ENCODE measurements at regions not wholly inside any gene's neighbourhood (a gene's known extent, or its start where the extent isn't known, plus 50 kb on each side); places are given as distances from the start of the nearest gene placed in this dataset.

DNA sequence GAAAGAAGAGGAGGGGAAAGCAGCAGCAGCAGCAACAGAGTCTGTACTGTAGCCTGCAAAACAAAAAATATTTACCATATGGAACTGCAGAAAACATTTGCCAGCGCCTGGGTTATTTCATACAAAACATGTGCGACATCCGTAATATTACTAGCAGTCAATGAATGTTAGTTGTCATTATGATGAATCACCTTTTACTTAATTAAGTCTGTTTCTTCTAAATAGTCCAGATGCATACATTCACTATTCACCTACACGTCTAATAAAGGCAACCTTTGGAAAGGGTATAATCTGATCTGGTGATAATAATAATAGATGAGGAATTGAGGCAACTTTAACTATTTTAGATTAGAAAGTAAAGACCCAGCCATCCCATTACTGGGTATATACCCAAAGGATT lies 426.3 kb upstream of the ST6GAL2 start:
- no peak overlapping the region for H3K4me3 ChIP-seq (ENCODE audit: low read depth, low read length)
- no peak overlapping the region for H3K27ac ChIP-seq
- TF ChIP-seq, protein P1, sequence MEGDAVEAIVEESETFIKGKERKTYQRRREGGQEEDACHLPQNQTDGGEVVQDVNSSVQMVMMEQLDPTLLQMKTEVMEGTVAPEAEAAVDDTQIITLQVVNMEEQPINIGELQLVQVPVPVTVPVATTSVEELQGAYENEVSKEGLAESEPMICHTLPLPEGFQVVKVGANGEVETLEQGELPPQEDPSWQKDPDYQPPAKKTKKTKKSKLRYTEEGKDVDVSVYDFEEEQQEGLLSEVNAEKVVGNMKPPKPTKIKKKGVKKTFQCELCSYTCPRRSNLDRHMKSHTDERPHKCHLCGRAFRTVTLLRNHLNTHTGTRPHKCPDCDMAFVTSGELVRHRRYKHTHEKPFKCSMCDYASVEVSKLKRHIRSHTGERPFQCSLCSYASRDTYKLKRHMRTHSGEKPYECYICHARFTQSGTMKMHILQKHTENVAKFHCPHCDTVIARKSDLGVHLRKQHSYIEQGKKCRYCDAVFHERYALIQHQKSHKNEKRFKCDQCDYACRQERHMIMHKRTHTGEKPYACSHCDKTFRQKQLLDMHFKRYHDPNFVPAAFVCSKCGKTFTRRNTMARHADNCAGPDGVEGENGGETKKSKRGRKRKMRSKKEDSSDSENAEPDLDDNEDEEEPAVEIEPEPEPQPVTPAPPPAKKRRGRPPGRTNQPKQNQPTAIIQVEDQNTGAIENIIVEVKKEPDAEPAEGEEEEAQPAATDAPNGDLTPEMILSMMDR (IDR thresholded peaks at IDR 0.05; ENCODE audit: low read depth, low read length, missing control alignments) = no peak
- H3K36me3 ChIP-seq (replicated peaks) = no peaks in the 10 kb centered on the region
- in situ Hi-C loops (cut with HindIII; ENCODE audit: low pct_ligation_motif_present, low sequenced_read_pairs) = no loop called here
- no peak for DNase-seq
- H3K27me3 ChIP-seq (replicated peaks) = no peaks in the 10 kb centered on the region

DNA sequence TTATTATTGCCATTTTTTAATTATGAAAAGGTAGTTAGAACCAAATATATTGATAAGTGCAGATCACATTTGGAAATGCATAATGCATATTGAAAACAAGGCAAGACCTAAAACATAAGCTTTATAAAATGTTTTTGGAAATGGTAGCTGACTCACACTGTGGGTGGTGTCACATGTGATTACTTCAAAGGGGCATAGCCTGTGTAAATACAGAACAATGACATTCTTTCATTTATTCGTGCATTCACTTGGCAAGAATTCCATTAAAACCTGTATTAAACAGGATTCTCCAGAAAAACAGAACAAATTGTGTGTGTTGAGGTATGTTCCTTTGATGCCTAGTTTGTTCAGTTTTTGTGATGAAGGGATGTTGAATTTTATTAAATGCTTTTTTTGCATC lies 427.3 kb upstream of the ST6GAL2 start:
- no peaks in the 10 kb centered on the region for H3K27me3 ChIP-seq (replicated peaks)
- in situ Hi-C loops (cut with HindIII; ENCODE audit: low pct_ligation_motif_present, low sequenced_read_pairs) = no loop called here
- DNase-seq = no peak
- TF ChIP-seq, protein P1 (IDR thresholded peaks at IDR 0.05; ENCODE audit: low read depth, low read length, missing control alignments) = no peak
- no peaks in the 10 kb centered on the region for H3K36me3 ChIP-seq (replicated peaks)
- H3K27ac ChIP-seq = no peak overlapping the region
- H3K4me3 ChIP-seq (ENCODE audit: low read depth, low read length) = no peak overlapping the region

DNA sequence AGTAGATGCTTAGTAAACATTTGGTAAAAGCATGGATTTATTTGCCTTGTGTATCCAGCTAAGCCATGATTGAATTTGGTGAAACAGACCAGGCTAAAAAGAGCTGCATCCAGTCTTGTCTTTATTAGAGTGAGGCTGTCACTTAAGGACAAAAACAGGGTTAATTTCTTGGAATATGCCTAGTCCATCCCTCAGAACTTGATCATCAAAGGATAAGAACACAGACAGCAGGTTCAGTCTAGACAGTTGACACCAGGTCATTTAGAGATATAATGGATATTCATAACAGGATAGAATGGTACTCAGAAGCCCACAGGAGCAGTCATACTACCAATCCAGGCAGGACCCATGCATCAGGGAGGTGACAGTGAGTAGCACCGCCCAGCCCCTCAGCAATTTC lies 434.9 kb upstream of the ST6GAL2 start:
- in situ Hi-C loops (cut with HindIII; ENCODE audit: low pct_ligation_motif_present, low sequenced_read_pairs) = no loop called here

DNA sequence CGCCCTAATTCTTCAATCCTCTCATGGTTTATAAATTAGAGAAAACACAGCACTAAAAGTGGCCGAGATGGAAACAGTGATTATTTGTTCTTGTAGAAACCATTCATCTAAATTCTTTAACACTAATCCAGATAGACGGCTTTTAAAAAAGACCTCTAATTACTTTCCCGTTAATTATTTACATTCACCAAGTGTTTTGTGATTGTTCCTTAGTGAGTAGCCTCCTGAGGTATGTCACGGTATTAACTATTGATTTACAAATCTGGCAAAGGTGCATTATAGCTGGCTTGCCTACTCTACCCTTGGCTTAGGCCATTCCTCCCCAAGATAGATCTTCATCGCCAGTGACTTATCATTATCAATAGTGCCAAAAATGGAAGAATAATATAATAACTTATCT lies 436.4 kb upstream of the ST6GAL2 start:
- TF ChIP-seq, protein P1 (IDR thresholded peaks at IDR 0.05; ENCODE audit: low read depth, low read length, missing control alignments) = no peak
- Histone ChIP-seq H3K27me3 (replicated peaks) (no peaks in the 10 kb centered on the region), H3K36me3 (replicated peaks) (no peaks in the 10 kb centered on the region), H3K27ac (no peak overlapping the region), H3K4me3 (ENCODE audit: low read depth, low read length) (no peak overlapping the region)
- in situ Hi-C loops (cut with HindIII; ENCODE audit: low pct_ligation_motif_present, low sequenced_read_pairs) = no loop called here
- DNase-seq = no peak

More for the DNA sequence above, 434.9 kb upstream of the ST6GAL2 start:
- Histone ChIP-seq H3K27me3 (replicated peaks) (no peaks in the 10 kb centered on the region), H3K36me3 (replicated peaks) (no peaks in the 10 kb centered on the region), H3K4me3 (ENCODE audit: low read depth, low read length) (no peak overlapping the region), H3K27ac (no peak overlapping the region)
- DNase-seq = no peak
- TF ChIP-seq, protein P1 (IDR thresholded peaks at IDR 0.05; ENCODE audit: low read depth, low read length, missing control alignments) = no peak

DNA sequence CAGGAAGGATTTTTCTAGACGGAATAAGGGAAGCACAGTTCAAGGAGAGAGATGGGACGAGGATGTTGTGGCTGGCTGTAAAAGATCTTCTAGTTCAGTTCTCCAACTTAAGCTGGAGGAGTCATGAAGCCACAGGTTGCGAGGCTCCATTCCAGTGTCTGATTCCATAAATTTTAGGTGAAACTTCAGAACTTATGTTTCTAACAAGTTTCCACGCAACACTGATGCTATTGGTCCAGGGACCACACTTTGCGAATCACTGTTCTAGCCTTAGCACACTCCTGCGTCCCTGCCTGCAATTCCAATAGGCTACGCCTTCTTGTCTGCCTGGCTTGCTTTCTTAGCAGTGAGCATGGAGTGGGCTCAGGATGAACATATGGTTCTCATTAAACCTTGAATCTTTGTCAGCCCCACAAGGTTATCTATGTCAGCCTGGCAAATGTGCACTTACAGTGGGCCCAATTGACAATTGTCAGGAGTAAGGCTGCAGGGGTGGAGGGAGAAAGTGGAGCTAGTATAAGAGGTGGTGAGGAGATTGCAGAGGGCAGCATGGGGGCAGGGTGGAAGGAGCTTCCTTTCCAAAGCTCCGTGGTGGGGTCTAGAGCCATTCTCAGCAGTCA lies 438.1 kb upstream of the ST6GAL2 start:
- H3K27ac ChIP-seq = no peak overlapping the region
- in situ Hi-C loops (cut with HindIII; ENCODE audit: low pct_ligation_motif_present, low sequenced_read_pairs) = no loop called here
- H3K4me3 ChIP-seq (ENCODE audit: low read depth, low read length) = no peak overlapping the region
- no peak for DNase-seq
- no peaks in the 10 kb centered on the region for H3K36me3 ChIP-seq (replicated peaks)
- TF ChIP-seq, protein P1 (IDR thresholded peaks at IDR 0.05; ENCODE audit: low read depth, low read length, missing control alignments) = no peak
- no peaks in the 10 kb centered on the region for H3K27me3 ChIP-seq (replicated peaks)

Data from brain microvascular endothelial cell (primary cell).